Retinal pigment epithelial cell (primary cell): ENCODE measurements at regions not wholly inside any gene's neighbourhood (a gene's known extent, or its start where the extent isn't known, plus 50 kb on each side); places are given as distances from the start of the nearest gene placed in this dataset.
A peak's percentile ranks its signal among the peaks of the same experiment; 100 is the strongest.

Experiments
- DNase-seq: peaks from one replicate; pipeline ENCODE4 v3.0.0-alpha.2; 2010; ENCODE audit warnings: low read depth
- H3K4me3 ChIP-seq: 2 replicates; pipeline ENCODE4 v1.5.1; 2011; ENCODE audit warnings: mild to moderate bottlenecking, low read length, control low read depth, moderate library complexity
- CTCF ChIP-seq: conservative IDR thresholded peaks from 2 replicates; pipeline ENCODE4 v1.5.1; 2011; ENCODE audit warnings: low read depth, low read length, control low read depth, inconsistent platforms

- no peak overlapping the region for H3K4me3 ChIP-seq
- TF ChIP-seq CTCF = no peak
- DNase-seq = no peak
These were observed 217.4 kb upstream of the TPM1 start for GRCh38 chr15:62825191-62825590.

GRCh38 chr15:62826561-62826960 lies 216.0 kb upstream of the TPM1 start:
- DNase-seq = no peak
- H3K4me3 ChIP-seq = no peak overlapping the region
- TF ChIP-seq CTCF = no peak

- peak; percentile 41 for TF ChIP-seq CTCF
- H3K4me3 ChIP-seq = no peak overlapping the region
- DNase-seq = no peak
These were observed 214.2 kb upstream of the TPM1 start for GRCh38 chr15:62828364-62828763.

- H3K4me3 ChIP-seq = no peak overlapping the region
- DNase-seq = no peak
- TF ChIP-seq CTCF = no peak
These were observed 210.3 kb upstream of the TPM1 start for GRCh38 chr15:62832231-62832630.

GRCh38 chr15:62833646-62834045 lies 208.9 kb upstream of the TPM1 start:
- no peak for TF ChIP-seq CTCF
- DNase-seq = no peak
- no peak overlapping the region for H3K4me3 ChIP-seq

- H3K4me3 ChIP-seq = no peak overlapping the region
- no peak for DNase-seq
- no peak for TF ChIP-seq CTCF
These were observed 207.7 kb upstream of the TPM1 start for GRCh38 chr15:62834686-62835329.

- TF ChIP-seq CTCF = no peak
- no peak overlapping the region for H3K4me3 ChIP-seq
- DNase-seq = no peak
These were observed 207.2 kb upstream of the TPM1 start for GRCh38 chr15:62835351-62835750.
